ENCODE measurements at regions not wholly inside any gene's neighbourhood (a gene's known extent, or its start where the extent isn't known, plus 50 kb on each side); places are given as distances from the start of the nearest gene placed in this dataset.

DNA sequence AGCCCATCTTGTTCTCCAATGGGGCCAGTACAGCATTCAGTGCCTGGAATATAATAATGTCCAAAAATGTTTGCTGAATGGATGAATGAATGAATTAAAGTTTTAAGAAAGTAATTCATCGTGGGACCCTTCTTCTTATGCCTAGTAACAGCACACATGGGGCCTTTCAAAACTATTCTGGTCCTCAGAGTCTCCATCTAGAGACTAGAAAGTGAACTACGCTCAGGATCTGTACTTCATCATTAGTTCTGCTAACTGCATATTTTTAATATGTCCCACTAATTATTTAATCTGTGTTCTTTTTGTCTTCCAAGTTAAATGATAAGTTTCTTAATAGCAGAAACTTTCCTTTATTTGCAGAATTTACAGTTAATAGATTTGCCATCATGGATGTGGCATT lies 172.5 kb downstream of the SMAD2 start:
- peaks cover 6 to 12% of the 10 kb centered on the region in 2 donors for H3K9me3 ChIP-seq
- H3K4me3 ChIP-seq: no peak overlapping the region
- no peak for DNase-seq (ENCODE audit: low spot score in 2 of 2)
- TF ChIP-seq, protein P1, sequence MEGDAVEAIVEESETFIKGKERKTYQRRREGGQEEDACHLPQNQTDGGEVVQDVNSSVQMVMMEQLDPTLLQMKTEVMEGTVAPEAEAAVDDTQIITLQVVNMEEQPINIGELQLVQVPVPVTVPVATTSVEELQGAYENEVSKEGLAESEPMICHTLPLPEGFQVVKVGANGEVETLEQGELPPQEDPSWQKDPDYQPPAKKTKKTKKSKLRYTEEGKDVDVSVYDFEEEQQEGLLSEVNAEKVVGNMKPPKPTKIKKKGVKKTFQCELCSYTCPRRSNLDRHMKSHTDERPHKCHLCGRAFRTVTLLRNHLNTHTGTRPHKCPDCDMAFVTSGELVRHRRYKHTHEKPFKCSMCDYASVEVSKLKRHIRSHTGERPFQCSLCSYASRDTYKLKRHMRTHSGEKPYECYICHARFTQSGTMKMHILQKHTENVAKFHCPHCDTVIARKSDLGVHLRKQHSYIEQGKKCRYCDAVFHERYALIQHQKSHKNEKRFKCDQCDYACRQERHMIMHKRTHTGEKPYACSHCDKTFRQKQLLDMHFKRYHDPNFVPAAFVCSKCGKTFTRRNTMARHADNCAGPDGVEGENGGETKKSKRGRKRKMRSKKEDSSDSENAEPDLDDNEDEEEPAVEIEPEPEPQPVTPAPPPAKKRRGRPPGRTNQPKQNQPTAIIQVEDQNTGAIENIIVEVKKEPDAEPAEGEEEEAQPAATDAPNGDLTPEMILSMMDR (IDR thresholded peaks at IDR 0.05): no peak
- no peaks in the 10 kb centered on the region for H3K36me3 ChIP-seq
- intact Hi-C loops (cut with DNase I): no loop called here
- H3K4me1 ChIP-seq: no peaks in the 10 kb centered on the region
- no peak overlapping the region for H3K27ac ChIP-seq
- H3K27me3 ChIP-seq: no peaks in the 10 kb centered on the region

DNA sequence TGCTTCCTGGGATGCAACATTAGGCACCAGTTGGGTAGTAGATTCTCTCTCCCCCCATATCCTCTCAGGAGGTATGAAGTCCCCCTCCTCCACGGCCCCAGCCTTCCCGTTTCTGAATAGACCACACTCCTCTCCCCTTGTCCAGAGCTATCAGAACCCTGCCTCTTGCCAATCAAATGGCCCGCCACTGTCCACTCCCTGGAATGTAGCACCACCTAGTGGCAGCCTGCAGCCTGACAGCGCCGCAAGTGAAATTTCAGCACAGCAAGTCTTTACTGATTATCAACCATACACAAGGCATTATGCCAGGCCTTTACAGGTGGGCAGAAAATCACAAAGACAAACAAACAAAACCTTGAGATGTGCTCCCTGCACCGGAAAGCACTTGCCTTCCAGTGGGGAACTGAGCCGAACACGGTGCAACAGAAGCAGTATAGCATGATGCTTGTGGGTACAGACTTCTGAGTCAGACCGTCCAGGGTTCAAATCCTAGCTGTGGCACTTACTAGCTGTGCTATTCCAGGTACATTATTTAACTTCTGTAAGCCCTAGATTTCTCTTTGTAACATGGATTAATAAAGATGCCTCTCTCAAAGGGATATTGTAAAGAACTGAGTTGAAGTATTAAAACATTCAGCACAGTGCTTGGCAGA lies 174.0 kb downstream of the SMAD2 start:
- Histone ChIP-seq H3K9me3 (peaks cover 6 to 12% of the 10 kb centered on the region in 2 donors), H3K27ac (no peak overlapping the region), H3K27me3 (no peaks in the 10 kb centered on the region), H3K4me3 (no peak overlapping the region), H3K4me1 (no peaks in the 10 kb centered on the region), H3K36me3 (no peaks in the 10 kb centered on the region)
- TF ChIP-seq, protein P1 (IDR thresholded peaks at IDR 0.05): peak; percentile 32 to 71 (median 55)
- intact Hi-C loops (cut with DNase I): no loop called here
- no peak for DNase-seq (ENCODE audit: low spot score in 2 of 2)

DNA sequence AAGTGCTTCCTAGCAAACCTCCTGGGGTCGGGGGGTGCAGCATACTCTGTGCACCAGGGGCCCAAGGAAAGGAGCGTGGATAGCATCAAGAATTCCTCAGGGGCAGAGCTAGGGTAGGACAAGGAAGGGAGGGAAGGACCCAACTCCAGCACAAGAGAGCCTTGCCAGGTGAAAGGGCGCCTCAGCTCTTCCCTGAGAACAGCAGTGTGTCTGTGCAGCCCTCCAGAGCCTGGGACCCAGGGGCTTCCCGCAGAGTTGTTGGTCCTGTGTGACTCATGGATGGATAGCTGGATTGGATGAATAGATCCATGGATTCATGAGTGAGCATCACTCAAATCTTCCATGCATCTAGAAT lies 175.4 kb downstream of the SMAD2 start:
- Histone ChIP-seq H3K9me3 (peaks cover 6% of the 10 kb centered on the region in 2 donors), H3K27me3 (no peaks in the 10 kb centered on the region), H3K4me3 (no peak overlapping the region), H3K36me3 (no peaks in the 10 kb centered on the region), H3K4me1 (no peaks in the 10 kb centered on the region), H3K27ac (no peak overlapping the region)
- TF ChIP-seq, protein P1 (IDR thresholded peaks at IDR 0.05): no peak
- intact Hi-C loops (cut with DNase I): no loop called here
- no peak for DNase-seq (ENCODE audit: low spot score in 2 of 2)

DNA sequence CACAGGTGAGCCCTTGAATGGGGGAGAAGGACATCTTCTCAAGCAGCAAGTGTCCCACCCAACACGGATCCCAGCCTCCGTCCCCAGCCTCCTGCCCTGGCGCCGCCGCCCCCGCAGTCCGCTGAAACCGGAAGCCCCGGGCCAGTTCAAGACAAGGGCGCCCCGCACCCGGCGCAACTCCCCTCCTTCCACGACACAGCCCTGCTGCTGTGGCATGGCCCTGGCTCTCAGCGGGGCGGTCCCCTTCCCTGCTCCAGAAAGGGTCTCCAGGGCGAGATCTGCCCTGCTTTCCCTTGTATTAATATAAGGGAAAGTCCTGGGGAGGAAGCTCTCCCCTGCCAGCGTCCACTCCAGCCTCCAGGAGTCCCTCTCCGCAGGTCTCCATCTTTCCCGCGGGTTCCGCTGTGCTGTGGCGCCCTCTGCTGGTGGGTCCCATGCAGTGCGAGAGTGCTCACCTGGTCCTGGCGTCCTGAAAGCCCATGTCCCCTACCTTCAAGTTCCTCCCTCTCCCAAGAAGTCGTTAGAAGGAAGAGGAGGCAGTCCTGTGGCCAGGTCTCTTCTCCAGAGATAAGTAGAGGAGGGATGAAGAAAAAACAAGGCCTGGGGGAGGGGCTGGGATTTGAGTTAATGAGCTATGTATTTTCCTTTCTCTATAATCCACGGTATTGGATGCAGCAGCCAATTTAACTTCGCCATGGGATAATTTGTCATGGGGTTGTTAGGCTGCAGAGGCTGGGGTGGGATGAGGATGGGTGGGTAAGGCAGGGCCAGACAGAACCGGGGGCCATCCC lies 176.0 kb downstream of the SMAD2 start:
- peaks cover 6% of the 10 kb centered on the region in 2 donors for H3K9me3 ChIP-seq
- no peak for DNase-seq (ENCODE audit: low spot score in 2 of 2)
- no peaks in the 10 kb centered on the region for H3K4me1 ChIP-seq
- no peaks in the 10 kb centered on the region for H3K27me3 ChIP-seq
- H3K4me3 ChIP-seq: no peak overlapping the region
- H3K36me3 ChIP-seq: no peaks in the 10 kb centered on the region
- TF ChIP-seq, protein P1 (IDR thresholded peaks at IDR 0.05): peak in 2 of 3 experiments; percentile 15 to 35
- intact Hi-C loops (cut with DNase I): no loop called here
- no peak overlapping the region for H3K27ac ChIP-seq

DNA sequence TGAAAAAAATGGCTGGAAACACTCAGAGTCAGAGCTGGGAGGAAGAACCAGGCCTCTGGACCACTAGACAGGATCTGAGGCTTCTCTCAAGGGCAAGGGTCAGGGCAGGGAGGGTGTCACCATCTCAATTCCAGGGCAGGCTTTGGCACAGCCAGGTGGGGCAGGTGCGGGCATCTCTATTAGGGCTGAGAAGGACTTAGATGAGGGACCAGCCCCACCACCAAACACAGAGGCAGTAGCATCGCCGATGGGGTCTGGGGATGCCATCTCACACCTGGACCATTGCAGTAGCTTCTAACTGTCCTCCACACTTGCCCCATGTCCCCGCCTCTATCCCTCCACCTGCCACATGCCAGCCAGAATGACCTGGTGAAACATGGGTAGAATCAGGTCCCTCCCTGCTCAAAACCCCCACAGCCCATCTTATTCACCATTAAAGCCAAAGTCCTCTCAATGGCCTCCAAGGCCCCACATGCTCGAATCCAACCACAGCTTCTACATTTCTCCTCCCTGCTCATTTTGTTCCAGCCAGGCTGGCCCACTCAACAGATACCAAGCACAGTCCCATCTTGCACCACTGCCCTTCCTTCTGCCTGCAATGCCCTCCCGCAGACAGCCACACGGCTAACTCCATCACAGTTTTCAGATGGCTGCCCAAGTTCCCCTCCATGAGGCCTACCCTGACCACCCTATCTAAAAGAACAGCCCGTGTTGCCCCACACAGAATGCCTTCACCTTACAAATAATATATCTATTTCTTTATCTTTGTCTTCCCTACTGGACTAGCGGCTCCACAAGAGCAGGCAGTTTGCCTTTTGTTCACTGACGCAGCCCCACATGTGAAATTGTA lies 177.4 kb downstream of the SMAD2 start:
- Histone ChIP-seq H3K4me3 (no peak overlapping the region), H3K9me3 (peaks cover 0 to 2% of the 10 kb centered on the region in 2 donors), H3K36me3 (no peaks in the 10 kb centered on the region), H3K27ac (no peak overlapping the region), H3K27me3 (no peaks in the 10 kb centered on the region), H3K4me1 (peaks cover 0 to 3% of the 10 kb centered on the region in 2 donors)
- TF ChIP-seq, protein P1 (IDR thresholded peaks at IDR 0.05): no peak
- intact Hi-C loops (cut with DNase I): no loop called here
- DNase-seq (ENCODE audit: low spot score in 2 of 2): no peak

All from ascending aorta (tissue), 2 donors.